HG02798 (cell line): ENCODE measurements at regions not wholly inside any gene's neighbourhood (a gene's known extent, or its start where the extent isn't known, plus 50 kb on each side); places are given as distances from the start of the nearest gene placed in this dataset.

Source experiments
- ATAC-seq: cut with Tn5 transposase; IDR thresholded peaks from one replicate; pipeline ENCODE4 v1.9.1; 2021; ENCODE audit warnings: mild to moderate bottlenecking; ENCODE audit not compliant: unreplicated experiment, poor library complexity

DNA sequence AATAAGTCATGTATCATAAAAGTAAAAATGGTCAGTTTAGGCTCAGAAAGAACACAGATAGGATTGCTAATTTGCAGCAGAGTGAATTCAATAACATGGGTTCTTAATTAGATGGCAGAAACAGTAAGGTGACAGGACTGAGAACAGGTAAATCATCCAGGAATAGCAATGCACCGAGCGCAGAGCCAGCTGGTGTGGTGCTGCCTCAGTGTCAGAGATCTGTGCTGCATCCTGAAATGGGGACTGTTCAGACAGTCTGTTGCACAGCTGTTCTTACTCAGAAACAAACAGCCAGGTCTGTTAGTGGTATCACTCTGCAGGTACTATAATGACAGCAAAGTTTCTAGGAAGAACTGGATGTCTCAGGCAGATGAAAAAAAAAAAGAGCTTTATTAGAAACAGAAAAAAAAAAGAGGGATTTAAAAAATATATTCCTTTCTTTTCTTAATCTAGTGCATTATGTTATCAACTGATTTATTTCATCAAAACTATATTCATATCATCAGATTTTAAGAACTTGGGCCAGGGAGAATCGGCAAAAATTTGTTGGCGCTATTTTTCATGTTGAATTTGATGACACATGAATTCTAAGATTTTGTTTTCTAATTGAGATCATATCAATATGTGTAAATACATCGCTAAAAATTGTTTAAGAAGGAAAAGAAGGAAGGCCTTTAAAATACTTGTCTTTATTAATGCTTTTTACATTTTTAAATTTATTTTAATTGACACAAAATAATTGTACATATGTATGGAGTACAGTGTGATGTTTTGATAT lies 501.8 kb downstream of the PRKD1 start:
- no peak for ATAC-seq

DNA sequence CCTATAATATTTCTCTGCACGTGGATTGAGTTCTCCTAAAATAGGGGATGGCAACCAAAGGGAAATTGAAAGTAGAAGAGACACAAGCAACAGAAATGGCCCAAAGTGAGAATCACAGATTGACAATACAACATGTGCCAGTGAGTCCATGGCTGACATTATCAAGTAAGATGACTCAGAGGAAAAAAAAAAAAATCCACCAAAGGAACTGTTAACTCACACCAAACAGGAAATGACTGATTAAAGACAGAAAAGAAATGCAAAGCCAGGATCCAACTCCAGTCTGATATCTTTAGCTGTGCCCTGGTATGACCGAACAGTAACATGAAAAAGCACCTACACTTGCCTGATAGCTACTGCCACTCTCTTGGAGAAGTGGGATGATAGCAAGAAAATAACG lies 485.0 kb downstream of the PRKD1 start:
- ATAC-seq: no peak

DNA sequence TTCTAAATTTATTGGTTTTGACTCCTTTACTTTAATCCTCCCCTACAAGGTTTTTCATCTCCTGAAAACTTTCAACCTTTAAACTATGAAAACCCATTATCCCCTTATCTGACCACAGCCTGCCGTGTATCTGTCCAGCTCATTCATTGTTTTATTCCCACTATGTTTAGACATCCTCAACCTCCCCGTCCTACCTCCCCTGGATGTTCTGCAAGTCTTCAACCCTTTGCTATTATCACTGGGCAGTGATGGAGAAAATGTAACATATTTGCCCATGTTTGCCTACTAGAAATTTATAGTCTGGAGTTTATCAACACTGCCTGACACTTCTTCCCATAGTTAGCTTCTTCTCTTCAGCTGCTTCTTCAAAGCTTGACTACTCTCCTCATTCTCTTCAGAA lies 483.4 kb downstream of the PRKD1 start:
- ATAC-seq: no peak

- no peak for ATAC-seq
Observed at GRCh38 chr14:29444805-29445204, 482.8 kb downstream of the PRKD1 start.

DNA sequence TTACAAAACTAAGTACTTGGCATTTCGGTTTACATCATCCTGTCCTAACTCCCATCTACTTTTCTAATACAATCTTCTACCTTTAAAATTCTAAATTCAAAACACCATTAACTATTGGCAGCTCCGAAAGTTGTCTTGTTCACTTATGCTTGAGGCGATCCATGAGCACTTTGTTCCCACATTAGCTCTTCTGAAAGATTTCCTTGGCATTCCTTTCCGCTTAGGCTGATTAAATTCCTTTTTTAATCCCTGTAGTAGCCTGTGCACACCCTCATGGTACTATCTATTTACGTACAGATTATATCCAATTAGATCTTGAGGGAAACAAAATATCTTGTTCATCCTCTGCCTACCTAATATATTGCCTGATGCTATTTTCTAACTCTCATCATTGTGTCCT lies 480.7 kb downstream of the PRKD1 start:
- no peak for ATAC-seq

DNA sequence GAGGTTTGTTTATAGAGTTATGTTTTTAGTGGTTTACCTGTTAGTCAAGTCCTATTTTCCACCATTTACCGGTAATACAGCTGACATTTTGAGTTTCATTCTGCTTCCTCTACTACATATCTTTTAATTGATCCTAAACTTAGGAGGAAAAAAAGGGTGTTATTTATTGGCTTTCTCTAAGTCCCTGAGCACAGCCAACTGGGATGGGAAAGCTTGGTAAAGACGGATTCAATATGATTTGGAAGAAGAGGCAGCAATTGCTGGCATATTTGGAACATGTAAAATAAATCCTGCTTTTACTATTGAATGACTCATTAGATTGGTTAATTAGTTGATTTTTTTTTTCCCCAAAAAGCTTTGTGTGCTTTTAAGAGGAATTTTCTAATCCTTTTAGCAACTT lies 475.7 kb downstream of the PRKD1 start:
- no peak for ATAC-seq

DNA sequence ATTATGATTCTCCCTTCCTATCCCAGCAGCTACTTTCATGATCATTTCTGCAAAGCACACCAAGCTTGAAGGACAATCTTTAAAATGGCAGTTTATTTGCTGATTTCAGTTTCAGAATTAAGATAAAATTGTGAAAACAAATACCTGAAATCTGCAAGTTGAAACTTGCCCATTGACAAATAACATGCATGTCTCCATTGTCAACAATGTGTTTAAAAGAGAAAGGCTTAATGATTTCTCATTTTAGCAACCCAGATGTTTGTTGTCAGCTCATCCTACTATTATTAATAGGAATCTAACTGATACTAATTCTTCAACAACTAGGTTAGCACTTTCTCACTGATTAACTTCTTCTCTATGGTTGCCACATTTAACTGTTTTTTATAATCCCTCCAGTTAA lies 474.6 kb downstream of the PRKD1 start:
- ATAC-seq: no peak

GRCh38 chr14:29454026-29454693 lies 473.5 kb downstream of the PRKD1 start:
- no peak for ATAC-seq

DNA sequence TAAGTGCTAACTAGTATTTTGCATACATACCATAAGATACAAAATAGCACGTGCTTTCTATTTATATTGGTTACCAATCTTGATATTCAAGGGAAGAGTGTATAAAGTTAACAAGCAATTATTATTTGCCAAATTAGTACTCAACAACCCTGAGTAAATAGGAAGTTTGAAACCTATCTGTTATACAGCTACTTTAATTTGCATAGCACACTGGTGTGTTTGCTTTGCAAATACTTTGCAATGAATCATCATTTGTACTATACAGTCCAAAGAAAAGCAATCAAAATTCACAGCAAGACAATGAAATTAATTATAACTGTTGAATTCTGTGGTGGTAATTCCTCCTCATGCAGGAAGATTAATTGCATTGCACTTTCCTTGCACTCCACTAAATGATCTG lies 469.1 kb downstream of the PRKD1 start:
- no peak for ATAC-seq

- ATAC-seq: no peak
Observed at GRCh38 chr14:29459531-29459930, 468.1 kb downstream of the PRKD1 start.

DNA sequence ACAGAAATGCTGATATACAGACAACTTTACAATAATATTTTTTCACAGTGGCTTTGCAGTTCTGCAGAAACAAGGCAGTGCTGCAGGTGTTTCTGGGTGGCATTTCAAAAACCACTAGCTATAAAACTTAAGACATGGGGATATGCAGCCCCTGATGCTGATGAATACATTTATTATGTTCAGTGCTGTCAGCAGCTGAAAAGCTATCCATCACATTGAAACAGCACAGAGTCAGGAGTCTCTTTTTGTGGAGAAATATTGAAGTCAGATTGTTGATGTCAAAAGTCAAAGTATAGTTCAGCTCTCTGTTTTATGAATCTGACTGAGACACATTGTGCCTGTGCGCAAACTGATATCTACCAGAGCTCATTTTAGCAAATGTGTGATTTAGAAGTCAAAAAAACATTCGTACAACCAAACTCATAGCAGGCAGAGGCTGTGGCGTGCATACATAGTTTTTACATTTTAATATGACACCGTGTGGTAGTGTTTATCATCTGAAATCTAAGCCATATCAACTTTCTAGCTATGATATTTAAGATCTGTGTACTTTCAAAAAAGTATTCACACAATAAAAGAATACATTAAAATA lies 467.6 kb downstream of the PRKD1 start:
- no peak for ATAC-seq

DNA sequence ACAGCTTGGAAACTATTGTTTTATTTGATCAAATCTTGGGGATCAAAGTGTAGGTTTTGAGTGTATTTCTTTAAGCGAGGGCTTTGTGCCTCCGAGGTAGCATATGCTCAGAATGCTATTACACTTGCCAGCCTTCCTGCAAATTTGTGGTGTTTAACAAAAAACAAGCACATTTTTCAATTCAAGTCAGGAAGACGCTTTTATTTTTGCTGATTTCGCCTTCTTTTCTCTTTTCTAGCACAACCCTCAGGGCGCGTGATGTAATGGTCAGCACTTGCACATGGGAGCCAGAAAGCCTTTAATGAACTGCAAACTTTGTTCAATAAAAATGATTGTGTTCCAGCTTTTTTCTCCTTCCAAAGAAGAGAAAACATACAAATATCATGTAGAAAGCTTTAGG lies 466.5 kb downstream of the PRKD1 start:
- ATAC-seq: no peak

- ATAC-seq: no peak
Observed at GRCh38 chr14:29461506-29461905, 466.1 kb downstream of the PRKD1 start.

GRCh38 chr14:29462321-29462720 lies 465.3 kb downstream of the PRKD1 start:
- no peak for ATAC-seq

- no peak for ATAC-seq
Observed at GRCh38 chr14:29462772-29463171, 464.9 kb downstream of the PRKD1 start.

DNA sequence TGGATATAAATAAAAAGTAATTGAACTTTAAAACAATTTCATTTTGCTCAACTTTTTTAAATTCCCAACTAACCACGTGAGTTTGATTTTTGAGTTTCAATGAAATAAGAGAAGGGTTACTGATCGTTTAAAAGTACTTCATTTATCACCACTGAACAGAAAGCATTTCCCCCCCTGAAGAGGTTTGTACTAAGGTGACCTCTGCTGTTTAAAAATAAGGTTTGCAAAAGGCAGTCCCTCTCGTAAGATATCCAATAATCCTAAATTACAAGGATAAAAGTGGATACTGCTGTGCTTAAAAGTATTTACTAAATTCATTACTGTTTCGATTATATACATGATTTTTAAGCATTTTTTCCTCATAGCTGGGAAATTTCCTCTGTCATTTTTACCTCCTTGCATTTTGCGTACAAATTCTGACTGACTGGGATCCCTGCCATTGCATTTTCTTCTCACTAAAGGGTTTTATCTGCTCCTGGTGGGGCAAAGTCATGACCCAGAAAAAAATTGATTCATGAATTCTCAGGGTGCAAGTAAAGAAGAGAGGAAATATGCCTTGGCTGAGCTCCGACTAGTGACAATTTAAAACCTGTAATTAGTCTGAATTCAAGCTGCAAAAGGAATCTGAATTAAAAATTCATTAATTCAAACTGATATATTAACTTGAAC lies 463.8 kb downstream of the PRKD1 start:
- ATAC-seq: no peak

- no peak for ATAC-seq
Observed at GRCh38 chr14:29465095-29465494, 462.6 kb downstream of the PRKD1 start.

DNA sequence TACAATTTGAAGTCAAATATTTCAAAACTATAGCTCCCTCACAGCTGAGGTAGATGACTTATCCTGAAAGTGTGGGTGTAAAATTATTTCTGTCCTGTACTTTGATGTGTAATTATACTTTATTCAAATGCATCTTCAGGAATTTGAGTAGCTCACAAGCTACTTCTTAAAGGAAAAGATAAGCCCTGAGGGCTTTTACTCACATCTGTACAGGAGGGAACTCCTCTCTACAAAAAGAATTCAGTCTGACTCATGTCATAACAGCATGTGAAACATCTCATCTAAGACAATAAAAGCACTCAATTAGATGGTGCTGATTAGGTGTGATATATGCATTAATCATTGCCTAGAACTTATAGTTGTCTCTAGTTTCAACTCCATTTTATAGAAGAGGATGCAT lies 452.0 kb downstream of the PRKD1 start:
- no peak for ATAC-seq

DNA sequence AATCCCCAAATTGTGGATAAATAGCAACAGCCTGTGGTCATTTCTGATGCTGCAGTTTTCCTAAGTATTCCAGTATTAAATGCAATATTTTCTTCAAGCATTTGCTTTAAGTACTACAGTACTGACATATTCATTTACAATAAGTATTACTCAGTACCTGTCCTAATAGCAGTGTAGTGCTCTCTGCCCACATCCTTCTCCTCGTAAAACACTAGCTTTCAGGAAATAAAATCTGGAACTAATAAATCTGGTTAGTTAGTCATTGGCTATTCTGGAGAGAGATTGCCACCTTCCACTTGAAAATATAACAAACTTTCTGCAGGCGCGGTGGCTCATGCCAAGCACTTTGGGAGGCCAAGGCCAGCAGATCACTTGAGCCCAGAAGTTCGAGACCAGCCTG lies 441.5 kb downstream of the PRKD1 start:
- no peak for ATAC-seq

- no peak for ATAC-seq
Observed at GRCh38 chr14:29489911-29490425, 437.7 kb downstream of the PRKD1 start.

DNA sequence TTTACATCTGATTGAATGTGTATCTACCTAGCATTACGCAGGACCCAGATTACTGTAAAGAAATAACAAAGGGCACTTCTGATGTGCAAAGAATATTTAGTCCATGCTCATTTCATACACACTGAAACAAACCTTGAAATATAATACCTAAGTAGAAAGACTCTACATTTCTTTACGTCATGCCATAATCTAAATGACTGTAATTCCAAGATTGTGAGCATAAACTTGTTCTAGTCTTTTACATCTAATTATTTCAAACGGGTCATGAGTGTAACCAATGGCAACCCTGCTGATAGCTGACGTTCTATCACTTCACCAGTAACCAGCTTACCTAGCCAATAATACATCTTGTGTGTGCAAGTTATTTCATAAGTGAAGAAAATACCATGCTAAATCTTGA lies 433.8 kb downstream of the PRKD1 start:
- ATAC-seq: no peak
